Left kidney (tissue), 1 donor: ENCODE measurements at regions not wholly inside any gene's neighbourhood (a gene's known extent, or its start where the extent isn't known, plus 50 kb on each side); places are given as distances from the start of the nearest gene placed in this dataset.
"Not testable (repeated sequence)": the region's sequence is repeated elsewhere in the genome, so short reads cannot be mapped to it uniquely, and the experiment has no call there.

ENCODE experiments used
- DNase-seq: peaks from one replicate; pipeline ENCODE4 v3.0.0-alpha.2; 2013

- no peak for DNase-seq
Measured at GRCh38 chr18:22284581-22285360, 115.4 kb downstream of the GATA6 start.

GRCh38 chr18:22283855-22284254, 114.5 kb downstream of the GATA6 start:
- DNase-seq, result not testable (repeated sequence)

- no peak for DNase-seq
Measured at GRCh38 chr18:22283397-22283796, 114.0 kb downstream of the GATA6 start.

- no peak for DNase-seq
Measured at GRCh38 chr18:22283116-22283395, 113.7 kb downstream of the GATA6 start.

- peak; percentile 43 for DNase-seq
Measured at GRCh38 chr18:22282311-22283115, 113.1 kb downstream of the GATA6 start.

GRCh38 chr18:22280453-22280750, 111.0 kb downstream of the GATA6 start:
- DNase-seq, result no peak

- no peak for DNase-seq
Measured at GRCh38 chr18:22279741-22280452, 110.5 kb downstream of the GATA6 start.

GRCh38 chr18:22278798-22279197, 109.4 kb downstream of the GATA6 start:
- DNase-seq, result no peak

- DNase-seq, result no peak
Measured at GRCh38 chr18:22277758-22278157, 108.4 kb downstream of the GATA6 start.

GRCh38 chr18:22276334-22276713, 106.9 kb downstream of the GATA6 start:
- DNase-seq, result no peak

- DNase-seq, result no peak
Measured at GRCh38 chr18:22275706-22276333, 106.4 kb downstream of the GATA6 start.

GRCh38 chr18:22273101-22274039, 104.0 kb downstream of the GATA6 start:
- no peak for DNase-seq

GRCh38 chr18:22272242-22272641, 102.9 kb downstream of the GATA6 start:
- no peak for DNase-seq

- DNase-seq, result no peak
Measured at GRCh38 chr18:22271030-22271429, 101.6 kb downstream of the GATA6 start.

- DNase-seq, result no peak
Measured at GRCh38 chr18:22268641-22269128, 99.3 kb downstream of the GATA6 start.

GRCh38 chr18:22267697-22268096, 98.3 kb downstream of the GATA6 start:
- DNase-seq, result no peak

GRCh38 chr18:22267225-22267624, 97.8 kb downstream of the GATA6 start:
- no peak for DNase-seq

- DNase-seq, result no peak
Measured at GRCh38 chr18:22265838-22266237, 96.4 kb downstream of the GATA6 start.

- no peak for DNase-seq
Measured at GRCh38 chr18:22260208-22260820, 90.9 kb downstream of the GATA6 start.

GRCh38 chr18:22257022-22257543, 87.7 kb downstream of the GATA6 start:
- DNase-seq, result no peak

- no peak for DNase-seq
Measured at GRCh38 chr18:22254088-22254487, 84.7 kb downstream of the GATA6 start.
